CD4-positive, alpha-beta memory T cell (primary cell): ENCODE measurements at regions not wholly inside any gene's neighbourhood (a gene's known extent, or its start where the extent isn't known, plus 50 kb on each side); places are given as distances from the start of the nearest gene placed in this dataset.

Experiments
- CTCF ChIA-PET: fragments of 350-600 bp; sonication (Branson Sonifier 250); formaldehyde crosslinking; loops from one replicate; lab custom pipeline; 2021; ENCODE audit warnings: inconsistent platforms; ENCODE audit not compliant: partially characterized antibody; lab: Charles Lee
- POLR2A ChIA-PET: fragments of 350-600 bp; sonication (Branson Sonifier 250); formaldehyde crosslinking; loops from one replicate; lab custom pipeline; 2021; ENCODE audit not compliant: partially characterized antibody; lab: Charles Lee
- DNase-seq, 5 donors: peaks; one replicate each; pipeline versions ENCODE4 v3.0.0 to v3.0.0-alpha.2; 2020 to 2022; ENCODE audit warnings: mixed read lengths in 1 of 5
- H3K27ac ChIP-seq: one replicate; pipeline ENCODE4 v1.7.0; 2013; ENCODE audit warnings: low read depth, low read length
- H3K27me3 ChIP-seq: 2 replicates; pipeline ENCODE4 v1.7.0; 2013; ENCODE audit warnings: mild to moderate bottlenecking, low read length, moderate library complexity; ENCODE audit not compliant: insufficient read depth
- H3K36me3 ChIP-seq: 2 replicates; pipeline ENCODE4 v1.7.0; 2013; ENCODE audit warnings: mild to moderate bottlenecking, low read length, moderate library complexity; ENCODE audit not compliant: insufficient read depth
- H3K4me1 ChIP-seq: 2 replicates; pipeline ENCODE4 v1.7.0; 2013; ENCODE audit warnings: mild to moderate bottlenecking, low read length, moderate library complexity; ENCODE audit not compliant: insufficient read depth
- H3K4me3 ChIP-seq, 2 donors: one replicate each; pipeline ENCODE4 v1.7.0; 2013; ENCODE audit warnings: low read length in 2 of 2, mild to moderate bottlenecking in 1 of 2
- H3K9me3 ChIP-seq, 2 donors: one replicate each; pipeline ENCODE4 v1.7.0; 2013; ENCODE audit warnings: low read length in 2 of 2, control low read depth in 1 of 2; ENCODE audit not compliant: control insufficient read depth in 1 of 2
- H3K27ac Mint-ChIP-seq, 7 donors: one replicate each; pipeline ENCODE4 v1.8.0; 2020 to 2021; ENCODE audit warnings: mixed read lengths in 7 of 7, mild to moderate bottlenecking in 6 of 7, inconsistent platforms in 3 of 7, moderate library complexity in 3 of 7
- H3K27me3 Mint-ChIP-seq, 2 donors: one replicate each; pipeline ENCODE4 v1.8.0; 2020 to 2021; ENCODE audit warnings: mixed read lengths in 2 of 2
- H3K36me3 Mint-ChIP-seq, 2 donors: one replicate each; pipeline ENCODE4 v1.8.0; 2020 to 2021; ENCODE audit warnings: mixed read lengths in 2 of 2, inconsistent platforms in 1 of 2, mild to moderate bottlenecking in 1 of 2
- H3K4me1 Mint-ChIP-seq, 4 donors: one replicate each; pipeline ENCODE4 v1.8.0; 2020 to 2021; ENCODE audit warnings: mixed read lengths in 4 of 4, mild to moderate bottlenecking in 1 of 4
- H3K4me3 Mint-ChIP-seq, 8 donors: one replicate each; pipeline ENCODE4 v1.8.0; 2020 to 2021; ENCODE audit warnings: mixed read lengths in 8 of 8, mild to moderate bottlenecking in 7 of 8, moderate library complexity in 6 of 8, inconsistent platforms in 3 of 8
- H3K9me3 Mint-ChIP-seq, 8 donors: one replicate each; pipeline ENCODE4 v1.8.0; 2020 to 2021; ENCODE audit warnings: mixed read lengths in 8 of 8, mild to moderate bottlenecking in 5 of 8, inconsistent platforms in 3 of 8, moderate library complexity in 1 of 8
- intact Hi-C: fragments of 100-400 bp; cut with micrococcal nuclease; formaldehyde crosslinking; loops from one replicate; pipeline ENCODE4 v1.15.1; 2023

GRCh38 chr11:22138264-22138663, 54.6 kb upstream of the ANO5 start:
- no peak overlapping the region for H3K4me3 Mint-ChIP-seq
- H3K9me3 Mint-ChIP-seq, result peaks cover 0 to 11% (median 2%) of the 10 kb centered on the region in 8 donors
- ChIA-PET CTCF (no interaction called here), POLR2A (no interaction called here)
- no peaks in the 10 kb centered on the region for H3K27me3 ChIP-seq
- no peaks in the 10 kb centered on the region for H3K36me3 ChIP-seq
- no peaks in the 10 kb centered on the region for H3K4me1 Mint-ChIP-seq
- DNase-seq, result no peak
- H3K27me3 Mint-ChIP-seq, result no peaks in the 10 kb centered on the region
- no peak overlapping the region for H3K4me3 ChIP-seq
- H3K4me1 ChIP-seq, result no peaks in the 10 kb centered on the region
- H3K27ac ChIP-seq, result no peak overlapping the region
- intact Hi-C loops, result no loop called here
- H3K27ac Mint-ChIP-seq, result no peak overlapping the region
- H3K9me3 ChIP-seq, result no peaks in the 10 kb centered on the region
- H3K36me3 Mint-ChIP-seq, result no peaks in the 10 kb centered on the region
